Right ventricle myocardium superior (tissue), 1 donor: ENCODE measurements at regions not wholly inside any gene's neighbourhood (a gene's known extent, or its start where the extent isn't known, plus 50 kb on each side); places are given as distances from the start of the nearest gene placed in this dataset.

Source experiments
- ATAC-seq: fragments of 200-7000 bp; cut with Tn5 transposase; one replicate; pipeline ENCODE4 v1.9.1; 2020; ENCODE audit warnings: mild to moderate bottlenecking; ENCODE audit not compliant: poor library complexity
- DNase-seq: peaks from one replicate; pipeline ENCODE4 v3.0.0-alpha.2; 2020
- intact Hi-C: fragments of 100-400 bp; cut with DNase I; formaldehyde crosslinking; loops from one replicate; pipeline ENCODE4 v1.11.2; 2022
- donor health status: DM: no; HTN: yes; CAD: no; lungs with severe emphysema.

GRCh38 chr4:120331486-120332370 lies 265.1 kb upstream of the MAD2L1 start:
- DNase-seq (no peak), ATAC-seq (no peak)
- intact Hi-C loops, result no loop called here

- no peak for ATAC-seq
- intact Hi-C loops, result no loop called here
- no peak for DNase-seq
These were observed 262.7 kb upstream of the MAD2L1 start for GRCh38 chr4:120329386-120329785.

GRCh38 chr4:120327276-120327675 lies 260.6 kb upstream of the MAD2L1 start:
- ATAC-seq, result no peak
- intact Hi-C loops, result no loop called here
- DNase-seq, result no peak

- intact Hi-C loops, result no loop called here
- DNase-seq (no peak), ATAC-seq (no peak)
These were observed 252.6 kb upstream of the MAD2L1 start for GRCh38 chr4:120319046-120319767.

GRCh38 chr4:120318196-120318846 lies 251.7 kb upstream of the MAD2L1 start:
- ATAC-seq (no peak), DNase-seq (no peak)
- intact Hi-C loops, result no loop called here

GRCh38 chr4:120317713-120318112 lies 251.1 kb upstream of the MAD2L1 start:
- DNase-seq (no peak), ATAC-seq (no peak)
- intact Hi-C loops, result no loop called here

GRCh38 chr4:120316416-120316815 lies 249.8 kb upstream of the MAD2L1 start:
- DNase-seq, result no peak
- intact Hi-C loops, result no loop called here
- ATAC-seq, result no peak

GRCh38 chr4:120314969-120315368 lies 248.3 kb upstream of the MAD2L1 start:
- DNase-seq (no peak), ATAC-seq (no peak)
- intact Hi-C loops, result no loop called here

GRCh38 chr4:120304801-120305200 lies 238.2 kb upstream of the MAD2L1 start:
- intact Hi-C loops, result no loop called here
- ATAC-seq, result no peak
- DNase-seq, result no peak

- ATAC-seq (no peak), DNase-seq (no peak)
- intact Hi-C loops, result no loop called here
These were observed 233.0 kb upstream of the MAD2L1 start for GRCh38 chr4:120299631-120300030.

GRCh38 chr4:120293341-120293740 lies 226.7 kb upstream of the MAD2L1 start:
- ATAC-seq (no peak), DNase-seq (no peak)
- intact Hi-C loops, result no loop called here

- ATAC-seq (no peak), DNase-seq (no peak)
- intact Hi-C loops, result no loop called here
These were observed 224.9 kb upstream of the MAD2L1 start for GRCh38 chr4:120291541-120291940.

GRCh38 chr4:120290553-120290952 lies 223.9 kb upstream of the MAD2L1 start:
- DNase-seq, result no peak
- ATAC-seq, result no peak

GRCh38 chr4:120286813-120287212 lies 220.2 kb upstream of the MAD2L1 start:
- intact Hi-C loops, result no loop called here
- DNase-seq (no peak), ATAC-seq (no peak)

More at GRCh38 chr4:120290553-120290952, 223.9 kb upstream of the MAD2L1 start:
- intact Hi-C loops, result no loop called here

- intact Hi-C loops, result no loop called here
- ATAC-seq (no peak), DNase-seq (no peak)
These were observed 214.9 kb upstream of the MAD2L1 start for GRCh38 chr4:120281581-120281980.

GRCh38 chr4:120277391-120277790 lies 210.7 kb upstream of the MAD2L1 start:
- DNase-seq (no peak), ATAC-seq (peak; percentile 74)
- intact Hi-C loops, result no loop called here

GRCh38 chr4:120266602-120267001 lies 200.0 kb upstream of the MAD2L1 start:
- intact Hi-C loops, result no loop called here
- ATAC-seq, result no peak
- DNase-seq, result no peak

- ATAC-seq (no peak), DNase-seq (no peak)
- intact Hi-C loops, result no loop called here
These were observed 197.0 kb upstream of the MAD2L1 start for GRCh38 chr4:120263618-120264017.

- ATAC-seq, result no peak
- intact Hi-C loops, result no loop called here
These were observed 194.5 kb upstream of the MAD2L1 start for GRCh38 chr4:120261117-120261516.

More at GRCh38 chr4:120261117-120261516, 194.5 kb upstream of the MAD2L1 start:
- DNase-seq, result no peak
